HepG2 (cell line): ENCODE measurements at regions not wholly inside any gene's neighbourhood (a gene's known extent, or its start where the extent isn't known, plus 50 kb on each side); places are given as distances from the start of the nearest gene placed in this dataset.

Experiments
- ATAC-seq: fragments of 200-7000 bp; cut with Tn5 transposase; 3 replicates; pipeline ENCODE4 v1.9.1; 2020; ENCODE audit warnings: mild to moderate bottlenecking, moderate library complexity
- BruUV-seq: library from RNA; stranded (reverse); fragments of 400-500 nt; replicated peaks from 2 replicates; lab custom pipeline; 2021; lab: Mats Ljungman, UMichigan
- CTCF ChIA-PET: fragments of 300-600 bp; formaldehyde crosslinking; extraction: SDS; loops from one replicate; lab custom pipeline; 2021; ENCODE audit warnings: low total read pairs, inconsistent platforms, low intra/inter-chr PET ratio; lab: Yijun Ruan, JAX
- POLR2A ChIA-PET: fragments of 350-600 bp; sonication (Branson Sonifier 250); formaldehyde crosslinking; loops from one replicate; lab custom pipeline; 2020; ENCODE audit warnings: antibody characterized with exemption, inconsistent platforms; lab: Yijun Ruan, JAX
- DNase-seq: peaks from one replicate; pipeline ENCODE4 v3.0.0-alpha.2; 2015; ENCODE audit warnings: low spot score
- FAIRE-seq: peaks from 3 replicates; lab custom pipeline; 2011; peaks lifted over from hg19 to GRCh38; lab: Jason Lieb, UNC
- H2AFZ ChIP-seq: one replicate; pipeline ENCODE4 v1.6.1; 2011; ENCODE audit warnings: low read length, inconsistent platforms
- H3K27ac ChIP-seq: fragments of 300-600 bp; 3 replicates; pipeline ENCODE4 v1.8.0; 2011; ENCODE audit warnings: mixed run types, mild to moderate bottlenecking, mixed read lengths, low read length, inconsistent platforms; ENCODE audit not compliant: insufficient read depth; ENCODE audit errors: extremely low read length
- H3K27me3 ChIP-seq, 2 experiments: fragments of 200-600 bp in 1 of 2; 2 replicates in 1 of 2; 3 replicates in 1 of 2; pipeline versions ENCODE4 v1.6.0 to v1.8.0; 2011; ENCODE audit warnings: low read length in 2 of 2, mild to moderate bottlenecking in 2 of 2, moderate library complexity in 2 of 2, inconsistent platforms in 1 of 2; ENCODE audit not compliant: insufficient read depth in 2 of 2, control insufficient read depth in 1 of 2
- H3K36me3 ChIP-seq, 2 experiments: fragments of 200-600 bp in 1 of 2; replicated peaks in 1 of 2; 2 replicates in 1 of 2; 3 replicates in 1 of 2; pipeline versions ENCODE4 v1.5.1 to v1.8.0; 2011; ENCODE audit warnings: low read length in 2 of 2, inconsistent platforms in 1 of 2; ENCODE audit not compliant: insufficient read depth in 2 of 2, control insufficient read depth in 1 of 2
- H3K4me1 ChIP-seq: 2 replicates; pipeline ENCODE4 v1.5.1; 2012; ENCODE audit warnings: low read length, inconsistent platforms; ENCODE audit not compliant: insufficient read depth
- H3K4me2 ChIP-seq: 2 replicates; pipeline ENCODE4 v1.6.0; 2011; ENCODE audit warnings: low read depth, low read length, inconsistent platforms
- H3K4me3 ChIP-seq, 3 experiments: fragments of 200-600 bp in 1 of 3; sonication (generic), shearing (Covaris generic) in 1 of 3; replicated peaks in 1 of 3; 2 replicates each; pipeline ENCODE4 v1.5.1; 2011 to 2016; ENCODE audit warnings: low read length in 3 of 3, inconsistent platforms in 2 of 3, low read depth in 2 of 3, mild to moderate bottlenecking in 2 of 3, control low read depth in 1 of 3, mixed read lengths in 1 of 3; ENCODE audit not compliant: insufficient read depth in 1 of 3
- H3K79me2 ChIP-seq: one replicate; pipeline ENCODE4 v1.6.1; 2011; ENCODE audit warnings: low read length, inconsistent platforms; ENCODE audit not compliant: insufficient read depth
- H3K9ac ChIP-seq: 2 replicates; pipeline ENCODE4 v1.6.0; 2011; ENCODE audit warnings: mild to moderate bottlenecking, low read depth, low read length, inconsistent platforms; ENCODE audit not compliant: insufficient read depth
- H3K9me3 ChIP-seq: 2 replicates; pipeline ENCODE4 v1.5.1; 2012; ENCODE audit warnings: mild to moderate bottlenecking, low read length
- H4K20me1 ChIP-seq: 2 replicates; pipeline ENCODE4 v1.6.0; 2011; ENCODE audit warnings: inconsistent platforms, mild to moderate bottlenecking, low read length, moderate library complexity; ENCODE audit not compliant: insufficient read depth
- ARNT2 ChIP-seq: sonication (generic); formaldehyde crosslinking; IDR thresholded peaks from 2 replicates; pipeline ENCODE4 v1.8.0; 2022; ENCODE audit warnings: mild to moderate bottlenecking, low read depth, missing genetic modification reagents, moderate library complexity
- BRD4 ChIP-seq: sonication (generic); formaldehyde crosslinking; IDR thresholded peaks from 2 replicates; pipeline ENCODE4 v1.4.0; 2020; ENCODE audit warnings: missing genetic modification reagents
- HBP1 ChIP-seq: IDR thresholded peaks from 2 replicates; pipeline ENCODE4 v1.6.1; 2016; ENCODE audit warnings: low read depth, control low read depth
- HNF1B ChIP-seq: sonication (generic); formaldehyde crosslinking; IDR thresholded peaks from 2 replicates; pipeline ENCODE4 v1.5.1; 2020; ENCODE audit warnings: mild to moderate bottlenecking, moderate library complexity, missing genetic modification reagents
- IRF1 ChIP-seq: sonication (generic); formaldehyde crosslinking; IDR thresholded peaks from 2 replicates; pipeline ENCODE4 v1.4.0; 2020; ENCODE audit warnings: low read depth, mild to moderate bottlenecking, missing genetic modification reagents
- IRF9 ChIP-seq: sonication (generic); formaldehyde crosslinking; IDR thresholded peaks from 2 replicates; pipeline ENCODE4 v1.8.0; 2022; ENCODE audit warnings: missing genetic modification reagents, mild to moderate bottlenecking, borderline replicate concordance
- KLF6 ChIP-seq: IDR thresholded peaks from 2 replicates; pipeline ENCODE4 v1.8.0; 2016; ENCODE audit warnings: missing biosample characterization, missing genetic modification reagents
- NFYB ChIP-seq: sonication (generic); formaldehyde crosslinking; IDR thresholded peaks from 2 replicates; pipeline ENCODE4 v1.4.0; 2020; ENCODE audit warnings: missing genetic modification reagents
- TOE1 ChIP-seq: sonication (generic); formaldehyde crosslinking; IDR thresholded peaks from 2 replicates; pipeline ENCODE4 v1.4.0; 2020; ENCODE audit warnings: mild to moderate bottlenecking, missing genetic modification reagents
- ZNF251 ChIP-seq: sonication (generic); formaldehyde crosslinking; IDR thresholded peaks from 2 replicates; pipeline ENCODE4 v1.9.0; 2021; ENCODE audit warnings: mild to moderate bottlenecking, missing genetic modification reagents
- WGBS: methylation state at CpG from one replicate; pipeline ENCODE4 v1.1.6; 2017; ENCODE audit warnings: low lambda C conversion rate; 5-methylcytosine and 5-hydroxymethylcytosine counted together
- in situ Hi-C: cut with HindIII; loops from 2 replicates; pipeline ENCODE4 v1.10.0; 2017; ENCODE audit warnings: low pct_unique_long_range_greater_than_20kb; ENCODE audit not compliant: extremely low pct_ligation_motif_present
- intact Hi-C: fragments of 100-400 bp; cut with micrococcal nuclease; formaldehyde crosslinking; loops from one replicate; pipeline ENCODE4 v1.10.0; 2022; ENCODE audit not compliant: unreplicated experiment

GRCh38 chr7:41220266-41220665, 482.6 kb downstream of the INHBA start:
- H3K4me1 ChIP-seq = no peaks in the 10 kb centered on the region
- no peak overlapping the region for H2AFZ ChIP-seq
- no peak overlapping the region for H3K27ac ChIP-seq
- intact Hi-C loops (no loop called here), in situ Hi-C loops (no loop called here)
- no peak overlapping the region for H3K4me2 ChIP-seq
- FAIRE-seq (no peak), ATAC-seq (no peak), DNase-seq (no peak)
- H3K27me3 ChIP-seq = no peaks in the 10 kb centered on the region
- BruUV-seq = no TSS peak
- H3K36me3 ChIP-seq = no peaks in the 10 kb centered on the region
- H3K9me3 ChIP-seq = no peaks in the 10 kb centered on the region
- CTCF ChIA-PET = no interaction called here
- H3K9ac ChIP-seq = no peak overlapping the region
- H4K20me1 ChIP-seq = no peaks in the 10 kb centered on the region
- POLR2A ChIA-PET = no interaction called here
- no peak for TF ChIP-seq NFYB (CRISPR knock-in tag)
- no peak for TF ChIP-seq IRF9
- no peak for TF ChIP-seq ARNT2
- TF ChIP-seq BRD4 (CRISPR knock-in tag) = no peak
- TF ChIP-seq KLF6 = no peak
- TF ChIP-seq TOE1 (CRISPR knock-in tag) = no peak
- TF ChIP-seq HBP1 (CRISPR knock-in tag) = no peak
- TF ChIP-seq ZNF251 (CRISPR knock-in tag) = no peak
- TF ChIP-seq IRF1 = no peak
- TF ChIP-seq HNF1B = no peak
- H3K4me3 ChIP-seq = no peak overlapping the region
- whole genome bisulfite sequencing = 0% methylated on average over 1 of the region's 1 CpG
- no peaks in the 10 kb centered on the region for H3K79me2 ChIP-seq
